ENCODE measurements at regions not wholly inside any gene's neighbourhood (a gene's known extent, or its start where the extent isn't known, plus 50 kb on each side); places are given as distances from the start of the nearest gene placed in this dataset.

DNA sequence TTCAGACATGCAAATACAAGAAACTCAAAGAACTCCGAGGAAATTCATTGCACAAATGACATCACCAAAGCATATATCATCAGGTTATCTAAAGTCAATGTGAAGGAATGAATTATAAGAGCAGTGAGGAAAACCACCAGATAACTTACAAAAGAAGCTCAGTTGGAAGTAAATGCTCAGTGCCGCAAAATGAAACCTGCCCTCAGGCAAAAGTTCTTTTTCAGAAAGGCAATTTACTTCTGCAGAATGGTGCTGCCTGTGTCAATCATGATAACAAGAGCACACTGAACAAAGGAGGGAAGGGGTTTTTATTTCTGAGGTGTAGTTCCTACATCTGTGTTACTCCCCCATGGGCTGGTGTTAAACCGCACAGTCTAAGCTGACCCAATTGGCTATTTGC is 550.6 kb upstream of the SEMA3D start:
- DNase-seq (no peak), ATAC-seq (no peak)
- Histone ChIP-seq H3K4me1 (ENCODE audit: low read depth) (no peaks in the 10 kb centered on the region), H3K4me3 (no peak overlapping the region), H3K36me3 (ENCODE audit: low read depth) (no peaks in the 10 kb centered on the region), H3K9me3 (no peaks in the 10 kb centered on the region)
- TF ChIP-seq, protein P1, sequence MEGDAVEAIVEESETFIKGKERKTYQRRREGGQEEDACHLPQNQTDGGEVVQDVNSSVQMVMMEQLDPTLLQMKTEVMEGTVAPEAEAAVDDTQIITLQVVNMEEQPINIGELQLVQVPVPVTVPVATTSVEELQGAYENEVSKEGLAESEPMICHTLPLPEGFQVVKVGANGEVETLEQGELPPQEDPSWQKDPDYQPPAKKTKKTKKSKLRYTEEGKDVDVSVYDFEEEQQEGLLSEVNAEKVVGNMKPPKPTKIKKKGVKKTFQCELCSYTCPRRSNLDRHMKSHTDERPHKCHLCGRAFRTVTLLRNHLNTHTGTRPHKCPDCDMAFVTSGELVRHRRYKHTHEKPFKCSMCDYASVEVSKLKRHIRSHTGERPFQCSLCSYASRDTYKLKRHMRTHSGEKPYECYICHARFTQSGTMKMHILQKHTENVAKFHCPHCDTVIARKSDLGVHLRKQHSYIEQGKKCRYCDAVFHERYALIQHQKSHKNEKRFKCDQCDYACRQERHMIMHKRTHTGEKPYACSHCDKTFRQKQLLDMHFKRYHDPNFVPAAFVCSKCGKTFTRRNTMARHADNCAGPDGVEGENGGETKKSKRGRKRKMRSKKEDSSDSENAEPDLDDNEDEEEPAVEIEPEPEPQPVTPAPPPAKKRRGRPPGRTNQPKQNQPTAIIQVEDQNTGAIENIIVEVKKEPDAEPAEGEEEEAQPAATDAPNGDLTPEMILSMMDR (IDR thresholded peaks at IDR 0.05), result no peak
- intact Hi-C loops (cut with DNase I, micrococcal nuclease), result no loop called here

DNA sequence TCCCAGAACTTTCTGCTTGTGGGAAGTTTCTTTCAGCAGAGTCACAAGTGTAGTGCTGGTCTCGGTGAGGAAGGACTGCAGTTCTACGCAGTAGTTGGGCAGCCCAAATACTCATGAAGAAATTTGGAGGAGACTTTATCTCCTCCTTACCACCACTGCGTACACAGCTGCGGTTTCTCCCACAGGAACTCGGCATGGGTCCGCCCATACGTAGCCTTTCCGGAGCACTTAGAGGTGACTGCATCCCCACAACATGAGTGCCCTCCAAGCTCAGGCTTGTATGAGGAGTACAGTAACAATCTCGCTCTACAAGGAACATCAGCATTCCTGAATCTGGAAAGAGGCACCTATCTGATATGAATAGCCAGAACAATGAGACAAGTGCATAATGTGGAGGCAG is 549.2 kb upstream of the SEMA3D start:
- Histone ChIP-seq H3K9me3 (no peaks in the 10 kb centered on the region), H3K4me1 (ENCODE audit: low read depth) (no peaks in the 10 kb centered on the region), H3K36me3 (ENCODE audit: low read depth) (no peaks in the 10 kb centered on the region), H3K4me3 (no peak overlapping the region)
- TF ChIP-seq, protein P1 (IDR thresholded peaks at IDR 0.05), result no peak
- DNase-seq, result no peak
- no peak for ATAC-seq
- intact Hi-C loops (cut with DNase I, micrococcal nuclease), result no loop called here

DNA sequence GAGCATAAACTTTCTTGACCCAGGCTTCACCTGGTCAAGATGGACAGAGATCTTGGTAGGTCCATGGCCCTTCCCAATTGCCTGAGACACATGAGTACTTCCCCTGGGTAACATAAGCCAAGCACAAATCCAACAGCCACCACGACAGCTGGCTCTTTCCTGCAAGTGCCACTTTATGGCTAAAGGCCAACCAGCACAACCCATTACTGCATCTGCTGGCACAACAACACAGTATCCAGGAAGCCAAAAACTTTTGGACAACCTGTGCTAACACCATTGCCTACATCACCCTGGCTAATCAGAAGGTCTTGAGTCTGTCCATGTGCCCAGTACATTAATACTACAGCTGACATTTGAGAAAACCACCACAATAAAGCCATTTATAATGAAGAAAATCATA is 548.0 kb upstream of the SEMA3D start:
- Histone ChIP-seq H3K36me3 (ENCODE audit: low read depth) (no peaks in the 10 kb centered on the region), H3K9me3 (no peaks in the 10 kb centered on the region), H3K4me1 (ENCODE audit: low read depth) (no peaks in the 10 kb centered on the region), H3K4me3 (no peak overlapping the region)
- TF ChIP-seq, protein P1 (IDR thresholded peaks at IDR 0.05), result no peak
- DNase-seq (no peak), ATAC-seq (no peak)
- intact Hi-C loops (cut with DNase I, micrococcal nuclease), result no loop called here

GRCh38 chr7:85733169-85733915 is 546.5 kb upstream of the SEMA3D start:
- Histone ChIP-seq H3K36me3 (ENCODE audit: low read depth) (no peaks in the 10 kb centered on the region), H3K4me3 (no peak overlapping the region), H3K4me1 (ENCODE audit: low read depth) (no peaks in the 10 kb centered on the region), H3K9me3 (no peaks in the 10 kb centered on the region)
- TF ChIP-seq, protein P1 (IDR thresholded peaks at IDR 0.05), result no peak
- ATAC-seq, result no peak
- DNase-seq, result no peak
- intact Hi-C loops (cut with DNase I, micrococcal nuclease), result no loop called here

GRCh38 chr7:85730012-85730411 is 543.2 kb upstream of the SEMA3D start:
- no peaks in the 10 kb centered on the region for H3K9me3 ChIP-seq
- peak; percentile 39 to 58 (median 42) for DNase-seq
- H3K4me3 ChIP-seq, result no peak overlapping the region
- no peaks in the 10 kb centered on the region for H3K36me3 ChIP-seq (ENCODE audit: low read depth)
- intact Hi-C loops (cut with DNase I, micrococcal nuclease), result no loop called here
- TF ChIP-seq, protein P1 (IDR thresholded peaks at IDR 0.05), result no peak
- ATAC-seq, result no peak
- H3K4me1 ChIP-seq (ENCODE audit: low read depth), result no peaks in the 10 kb centered on the region

DNA sequence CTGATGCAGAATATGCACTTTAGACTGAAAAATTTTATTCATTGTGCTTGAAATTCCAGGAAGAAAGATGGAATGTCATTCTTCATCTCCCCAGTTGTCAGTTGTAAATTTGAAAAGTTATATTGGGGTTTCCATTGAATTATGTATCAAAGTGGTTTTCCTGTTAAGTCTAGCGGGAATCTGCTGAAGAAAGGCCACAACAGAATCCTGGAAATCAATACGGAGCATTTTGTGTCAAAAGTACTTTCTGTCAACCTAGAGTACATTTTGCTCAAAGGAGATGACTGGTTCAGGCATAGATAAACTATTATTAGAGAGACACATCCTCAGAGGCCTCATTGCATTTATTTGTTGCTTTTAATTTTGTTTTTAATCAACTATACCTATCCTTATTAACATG is 538.2 kb upstream of the SEMA3D start:
- H3K4me1 ChIP-seq (ENCODE audit: low read depth), result no peaks in the 10 kb centered on the region
- no peaks in the 10 kb centered on the region for H3K9me3 ChIP-seq
- no peaks in the 10 kb centered on the region for H3K36me3 ChIP-seq (ENCODE audit: low read depth)
- no peak overlapping the region for H3K4me3 ChIP-seq
- ATAC-seq (no peak), DNase-seq (no peak)
- intact Hi-C loops (cut with DNase I, micrococcal nuclease), result no loop called here
- TF ChIP-seq, protein P1 (IDR thresholded peaks at IDR 0.05), result no peak
